GM12878 (cell line): ENCODE measurements at regions not wholly inside any gene's neighbourhood (a gene's known extent, or its start where the extent isn't known, plus 50 kb on each side); places are given as distances from the start of the nearest gene placed in this dataset.

ENCODE experiments used
- ATAC-seq: fragments of 200-7000 bp; cut with Tn5 transposase; 3 replicates; pipeline ENCODE4 v1.9.1; 2020; ENCODE audit warnings: mild to moderate bottlenecking, moderate library complexity
- BruUV-seq: library from RNA; stranded (reverse); fragments of 400-500 nt; replicated peaks from 2 replicates; lab custom pipeline; 2021; lab: Mats Ljungman, UMichigan
- CTCF ChIA-PET: fragments of 300-600 bp; sonication (Branson Sonifier 250); formaldehyde crosslinking; extraction: SDS; loops from one replicate; lab custom pipeline; 2021; ENCODE audit warnings: inconsistent platforms; lab: Yijun Ruan, JAX
- POLR2A ChIA-PET: fragments of 350-600 bp; formaldehyde crosslinking; extraction: SDS; loops from one replicate; lab custom pipeline; 2021; ENCODE audit warnings: inconsistent platforms; lab: Charles Lee
- RAD21 ChIA-PET: fragments of 300-600 bp; sonication (Branson Sonifier 250); formaldehyde crosslinking; loops from one replicate; lab custom pipeline; 2023; ENCODE audit warnings: antibody characterized with exemption; ENCODE audit not compliant: unreplicated experiment; lab: Charles Lee
- SMC1A ChIA-PET: fragments of 300-600 bp; sonication (Branson Sonifier 250); formaldehyde crosslinking; loops from one replicate; lab custom pipeline; 2023; ENCODE audit not compliant: unreplicated experiment, uncharacterized antibody; lab: Charles Lee
- DNase-seq: peaks from one replicate; pipeline ENCODE4 v3.0.0-alpha.2; 2011; ENCODE audit warnings: low read depth, low spot score
- FAIRE-seq: peaks from 3 replicates; lab custom pipeline; 2011; peaks lifted over from hg19 to GRCh38; lab: Jason Lieb, UNC
- H2AFZ ChIP-seq: 2 replicates; pipeline ENCODE4 v1.6.0; 2011; ENCODE audit warnings: low read depth, low read length, control low read depth; ENCODE audit not compliant: control insufficient read depth
- H3K27ac ChIP-seq: 2 replicates; pipeline ENCODE4 v1.5.1; 2011; ENCODE audit warnings: control low read depth; ENCODE audit not compliant: control insufficient read depth, insufficient read depth
- H3K27me3 ChIP-seq, 2 experiments: replicated peaks in 1 of 2; 2 replicates each; pipeline versions ENCODE4 v1.6.0 to v1.6.1; 2011; ENCODE audit warnings: low read length in 1 of 2; ENCODE audit not compliant: control insufficient read depth in 2 of 2, insufficient read depth in 2 of 2
- H3K36me3 ChIP-seq, 2 experiments: 2 replicates each; pipeline ENCODE4 v1.5.1; 2011; ENCODE audit warnings: low read length in 1 of 2; ENCODE audit not compliant: control insufficient read depth in 2 of 2, insufficient read depth in 2 of 2
- H3K4me1 ChIP-seq: 2 replicates; pipeline ENCODE4 v1.6.1; 2011; ENCODE audit warnings: mild to moderate bottlenecking, low read length, moderate library complexity, mixed read lengths; ENCODE audit not compliant: control insufficient read depth, insufficient read depth
- H3K4me2 ChIP-seq: 2 replicates; pipeline ENCODE4 v1.6.0; 2011; ENCODE audit warnings: control low read depth; ENCODE audit not compliant: control insufficient read depth, insufficient read depth
- H3K4me3 ChIP-seq: fragments of 200-600 bp; sonication (generic); 2 replicates; pipeline ENCODE4 v1.5.1; 2016
- H3K79me2 ChIP-seq: 2 replicates; pipeline ENCODE4 v1.6.0; 2011; ENCODE audit warnings: low read length; ENCODE audit not compliant: control insufficient read depth, insufficient read depth
- H3K9ac ChIP-seq: 2 replicates; pipeline ENCODE4 v1.8.0; 2011; ENCODE audit warnings: low read length, control low read depth, mixed read lengths; ENCODE audit not compliant: control insufficient read depth, insufficient read depth
- H3K9me3 ChIP-seq: replicated peaks from 3 replicates; pipeline ENCODE4 v1.5.1; 2011; ENCODE audit warnings: mild to moderate bottlenecking, low read length; ENCODE audit not compliant: control insufficient read depth, insufficient read depth
- H4K20me1 ChIP-seq: 2 replicates; pipeline ENCODE4 v1.6.0; 2011; ENCODE audit not compliant: control insufficient read depth, insufficient read depth
- CHD1 ChIP-seq: IDR thresholded peaks from 2 replicates; pipeline ENCODE4 v1.6.1; 2012; ENCODE audit warnings: low read depth, low read length, improper control_type of control experiment
- EED ChIP-seq: sonication (generic); IDR thresholded peaks from 2 replicates; pipeline ENCODE4 v1.6.1; 2016; ENCODE audit warnings: antibody characterized with exemption, low read depth
- EP300 ChIP-seq, 2 experiments: fragments of 150-350 bp in 1 of 2; IDR thresholded peaks; 2 replicates each; pipeline ENCODE4 v1.6.1; 2011 to 2012; ENCODE audit warnings: low read depth in 2 of 2, low read length in 2 of 2, borderline replicate concordance in 1 of 2, improper control_type of control experiment in 1 of 2, inconsistent platforms in 1 of 2; ENCODE audit not compliant: control insufficient read depth in 1 of 2
- HDAC6 ChIP-seq: fragments of 200-600 bp; sonication (generic); IDR thresholded peaks from one replicate; pipeline ENCODE4 v1.8.0; 2017; ENCODE audit warnings: antibody characterized with exemption; ENCODE audit not compliant: unreplicated experiment
- IRF4 ChIP-seq: IDR thresholded peaks from 2 replicates; pipeline ENCODE4 v1.6.1; 2011; ENCODE audit warnings: low read depth, low read length
- NR2C1 ChIP-seq: fragments of 450-650 bp; IDR thresholded peaks from 2 replicates; pipeline ENCODE4 v1.6.1; 2017; ENCODE audit warnings: antibody characterized with exemption, mild to moderate bottlenecking, moderate library complexity
- POLR2AphosphoS5 ChIP-seq: IDR thresholded peaks from 2 replicates; pipeline ENCODE4 v1.6.1; 2011; ENCODE audit warnings: mild to moderate bottlenecking, low read length, inconsistent platforms
- RBBP5 ChIP-seq: fragments of 200-600 bp; sonication (generic); conservative IDR thresholded peaks from 2 replicates; pipeline ENCODE4 v1.6.1; 2016
- TBL1XR1 ChIP-seq: IDR thresholded peaks from 2 replicates; pipeline ENCODE4 v1.6.1; 2012; ENCODE audit warnings: low read depth, low read length, improper control_type of control experiment
- ZNF207 ChIP-seq: fragments of 450-650 bp; IDR thresholded peaks from 2 replicates; pipeline ENCODE4 v1.6.1; 2014; ENCODE audit warnings: antibody characterized with exemption, mild to moderate bottlenecking, borderline replicate concordance
- ZZZ3 ChIP-seq: IDR thresholded peaks from 2 replicates; pipeline ENCODE4 v1.6.1; 2011; ENCODE audit warnings: low read depth; ENCODE audit not compliant: control insufficient read depth, insufficient read length
- WGBS: methylation state at CpG from one replicate; pipeline ENCODE4 v1.1.6; 2016; ENCODE audit warnings: low lambda C conversion rate; ENCODE audit not compliant: insufficient replicate concordance, insufficient coverage; ENCODE audit errors: missing lambda C conversion rate; 5-methylcytosine and 5-hydroxymethylcytosine counted together
- in situ Hi-C: fragments of 300-500 bp; cut with MboI; formaldehyde crosslinking; loops from 9 replicates; pipeline ENCODE4 v1.14.3; 2018; ENCODE audit warnings: mixed read lengths
- intact Hi-C: fragments of 100-400 bp; cut with micrococcal nuclease; formaldehyde crosslinking; loops from one replicate; pipeline ENCODE4 v1.14.2; 2022; ENCODE audit not compliant: unreplicated experiment
- TF ChIP-seq, protein P1 (sequence below): fragments of 450-650 bp; IDR thresholded peaks from 2 replicates; pipeline ENCODE4 v1.6.1; 2017; ENCODE audit warnings: mild to moderate bottlenecking, moderate library complexity
- TF ChIP-seq, protein P2 (sequence below): IDR thresholded peaks from 2 replicates; pipeline ENCODE4 v1.6.1; 2012; ENCODE audit warnings: low read depth, low read length, improper control_type of control experiment

DNA sequence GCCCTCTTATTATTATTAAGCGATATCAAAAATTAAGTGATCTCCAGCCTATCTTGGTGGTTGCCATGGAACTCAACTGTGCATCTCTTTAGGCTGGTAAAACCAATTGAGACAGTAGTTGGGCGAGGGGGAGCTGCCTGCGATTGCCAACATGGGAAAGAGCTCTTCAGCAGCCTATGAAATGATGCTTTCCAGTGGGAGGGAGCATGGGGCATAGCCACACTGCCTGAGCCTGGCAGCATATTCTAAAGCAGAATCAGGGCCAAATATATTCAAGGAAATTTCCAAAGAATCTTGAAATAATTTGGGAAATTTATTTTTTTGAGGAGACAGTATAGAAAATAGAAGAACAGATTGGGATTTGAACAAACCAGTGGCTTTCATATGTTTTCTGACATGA is 126.9 kb upstream of the DNAH14 start (continued):
- TF ChIP-seq, protein P1, sequence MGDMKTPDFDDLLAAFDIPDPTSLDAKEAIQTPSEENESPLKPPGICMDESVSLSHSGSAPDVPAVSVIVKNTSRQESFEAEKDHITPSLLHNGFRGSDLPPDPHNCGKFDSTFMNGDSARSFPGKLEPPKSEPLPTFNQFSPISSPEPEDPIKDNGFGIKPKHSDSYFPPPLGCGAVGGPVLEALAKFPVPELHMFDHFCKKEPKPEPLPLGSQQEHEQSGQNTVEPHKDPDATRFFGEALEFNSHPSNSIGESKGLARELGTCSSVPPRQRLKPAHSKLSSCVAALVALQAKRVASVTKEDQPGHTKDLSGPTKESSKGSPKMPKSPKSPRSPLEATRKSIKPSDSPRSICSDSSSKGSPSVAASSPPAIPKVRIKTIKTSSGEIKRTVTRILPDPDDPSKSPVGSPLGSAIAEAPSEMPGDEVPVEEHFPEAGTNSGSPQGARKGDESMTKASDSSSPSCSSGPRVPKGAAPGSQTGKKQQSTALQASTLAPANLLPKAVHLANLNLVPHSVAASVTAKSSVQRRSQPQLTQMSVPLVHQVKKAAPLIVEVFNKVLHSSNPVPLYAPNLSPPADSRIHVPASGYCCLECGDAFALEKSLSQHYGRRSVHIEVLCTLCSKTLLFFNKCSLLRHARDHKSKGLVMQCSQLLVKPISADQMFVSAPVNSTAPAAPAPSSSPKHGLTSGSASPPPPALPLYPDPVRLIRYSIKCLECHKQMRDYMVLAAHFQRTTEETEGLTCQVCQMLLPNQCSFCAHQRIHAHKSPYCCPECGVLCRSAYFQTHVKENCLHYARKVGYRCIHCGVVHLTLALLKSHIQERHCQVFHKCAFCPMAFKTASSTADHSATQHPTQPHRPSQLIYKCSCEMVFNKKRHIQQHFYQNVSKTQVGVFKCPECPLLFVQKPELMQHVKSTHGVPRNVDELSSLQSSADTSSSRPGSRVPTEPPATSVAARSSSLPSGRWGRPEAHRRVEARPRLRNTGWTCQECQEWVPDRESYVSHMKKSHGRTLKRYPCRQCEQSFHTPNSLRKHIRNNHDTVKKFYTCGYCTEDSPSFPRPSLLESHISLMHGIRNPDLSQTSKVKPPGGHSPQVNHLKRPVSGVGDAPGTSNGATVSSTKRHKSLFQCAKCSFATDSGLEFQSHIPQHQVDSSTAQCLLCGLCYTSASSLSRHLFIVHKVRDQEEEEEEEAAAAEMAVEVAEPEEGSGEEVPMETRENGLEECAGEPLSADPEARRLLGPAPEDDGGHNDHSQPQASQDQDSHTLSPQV, result no peak
- TF ChIP-seq NR2C1 (no peak), CHD1 (no peak), EED (no peak), TBL1XR1 (no peak), EP300 (IDR thresholded peaks at IDR 0.05; ENCODE audit: borderline replicate concordance in 1 of 2, control insufficient read depth in 1 of 2, low read depth in 2 of 2, low read length in 2 of 2) (no peak), HDAC6 (no peak), POLR2AphosphoS5 (no peak)

DNA sequence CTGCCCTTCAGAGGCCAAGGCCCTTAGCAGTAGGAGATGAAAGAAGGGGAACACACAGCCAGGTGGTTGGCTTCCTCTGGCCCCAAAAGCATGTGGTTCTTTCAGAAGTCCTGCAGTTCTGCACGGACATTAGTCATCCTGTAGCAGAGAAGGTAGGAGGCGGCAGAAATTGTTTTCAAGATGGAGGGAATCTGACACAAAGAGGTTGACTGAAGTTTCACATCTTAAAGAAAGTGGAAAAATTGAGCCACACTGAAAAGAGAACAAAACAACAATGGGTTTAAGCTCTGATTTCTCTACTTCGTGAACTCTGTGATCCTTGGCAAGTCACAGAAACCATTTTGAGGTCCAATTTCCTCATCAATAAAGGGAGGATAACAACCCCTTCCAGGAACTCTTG is 125.3 kb upstream of the DNAH14 start:
- intact Hi-C loops (no loop called here), in situ Hi-C loops (no loop called here)
- RAD21 ChIA-PET, result interaction anchor here (1.5 to 1.9 kb wide), 3 partner anchors 48 to 71 kb away, joined by 4 to 9 read pairs (median 7); no protein-coding TSS in a partner anchor
- CTCF ChIA-PET, result interaction anchor here (0.7 to 3.3 kb wide), 3 partner anchors 9 to 48 kb away, joined by 3 to 16 read pairs (median 3); no protein-coding TSS in a partner anchor
- FAIRE-seq (no peak), ATAC-seq (no peak), DNase-seq (no peak)
- Histone ChIP-seq H3K27me3 (no peaks in the 10 kb centered on the region), H3K79me2 (no peaks in the 10 kb centered on the region), H3K4me2 (no peak overlapping the region), H3K9ac (no peak overlapping the region), H4K20me1 (no peaks in the 10 kb centered on the region), H3K4me1 (no peaks in the 10 kb centered on the region), H3K4me3 (no peak overlapping the region), H3K36me3 (no peaks in the 10 kb centered on the region), H2AFZ (no peak overlapping the region), H3K9me3 (no peaks in the 10 kb centered on the region; the same call in 2 of the 3 replicates), H3K27ac (no peak overlapping the region)
- BruUV-seq, result no TSS peak
- SMC1A ChIA-PET, result interaction anchor here (1.0 to 3.1 kb wide), 8 partner anchors 8 to 68 kb away, joined by 3 to 18 read pairs (median 4); no protein-coding TSS in a partner anchor
- POLR2A ChIA-PET, result interaction anchor here (0.6 to 2.7 kb wide), 2 partner anchors 13 to 19 kb away, joined by 3 to 12 read pairs; no protein-coding TSS in a partner anchor
- 64% methylated on average over 3 of the region's 3 CpGs for WGBS
- TF ChIP-seq ZZZ3, result no peak
- TF ChIP-seq RBBP5, result no peak
- TF ChIP-seq ZNF207, result no peak
- TF ChIP-seq, protein P2, sequence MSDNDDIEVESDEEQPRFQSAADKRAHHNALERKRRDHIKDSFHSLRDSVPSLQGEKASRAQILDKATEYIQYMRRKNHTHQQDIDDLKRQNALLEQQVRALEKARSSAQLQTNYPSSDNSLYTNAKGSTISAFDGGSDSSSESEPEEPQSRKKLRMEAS, result no peak
- no peak for TF ChIP-seq IRF4
- TF ChIP-seq, protein P1, result no peak
